SK-N-MC (cell line): ENCODE measurements at regions not wholly inside any gene's neighbourhood (a gene's known extent, or its start where the extent isn't known, plus 50 kb on each side); places are given as distances from the start of the nearest gene placed in this dataset.

ENCODE experiments used
- DNase-seq: peaks from one replicate; pipeline ENCODE4 v3.0.0-alpha.2; 2011; ENCODE audit warnings: low read depth, low spot score
- H3K27ac ChIP-seq: fragments of 200-600 bp; sonication (generic); 2 replicates; pipeline ENCODE4 v1.5.1; 2016; ENCODE audit warnings: mixed run types
- H3K36me3 ChIP-seq: fragments of 200-600 bp; sonication (generic); 2 replicates; pipeline ENCODE4 v1.6.1; 2017; ENCODE audit warnings: antibody characterized with exemption, low read length, mixed read lengths; ENCODE audit not compliant: insufficient read depth
- H3K4me3 ChIP-seq: fragments of 200-600 bp; sonication (generic); 2 replicates; pipeline ENCODE4 v1.5.1; 2016
- H3K9ac ChIP-seq: fragments of 200-600 bp; sonication (generic); 2 replicates; pipeline ENCODE4 v1.8.0; 2017; ENCODE audit warnings: mixed run types, mixed read lengths; ENCODE audit not compliant: insufficient read length
- H3K9me3 ChIP-seq: fragments of 200-600 bp; sonication (generic); 2 replicates; pipeline ENCODE4 v1.6.1; 2017; ENCODE audit warnings: low read depth, mild to moderate bottlenecking, antibody characterized with exemption, low read length, moderate library complexity, mixed read lengths
- EZH2 ChIP-seq: fragments of 200-600 bp; sonication (generic); IDR thresholded peaks from one replicate; pipeline ENCODE4 v1.6.1; 2017; ENCODE audit warnings: antibody characterized with exemption
- FOXP2 ChIP-seq: optimal IDR thresholded peaks from 2 replicates; pipeline ENCODE3; 2011; ENCODE audit warnings: mild to moderate bottlenecking, moderate library complexity; ENCODE audit not compliant: insufficient read depth; ENCODE audit errors: extremely low read length, control extremely low read depth
- POLR2AphosphoS5 ChIP-seq: IDR thresholded peaks from 2 replicates; pipeline ENCODE4 v1.6.1; 2012; ENCODE audit warnings: mild to moderate bottlenecking, low read depth, low read length, borderline replicate concordance

DNA sequence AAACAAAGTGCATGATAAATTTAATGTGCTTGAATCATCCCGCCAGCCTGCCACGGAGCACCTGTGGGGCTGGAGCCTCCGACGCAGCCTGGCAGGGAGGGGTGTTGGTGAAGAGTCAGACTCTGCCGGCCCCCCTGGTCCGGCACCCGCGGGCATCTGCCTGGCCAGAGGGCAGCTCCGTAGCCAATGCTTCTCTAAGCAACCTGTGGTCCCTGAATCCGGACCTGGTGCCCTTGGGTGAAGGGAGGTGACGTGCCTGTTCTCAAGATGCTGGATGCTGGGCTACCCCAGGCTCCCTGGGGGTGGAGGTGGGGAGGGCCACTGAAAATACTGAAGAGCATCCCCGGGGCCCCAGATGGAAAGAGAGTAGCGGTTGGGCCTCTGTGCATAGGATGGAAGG is 158.6 kb upstream of the C14orf180 start:
- H3K27ac ChIP-seq: no peak overlapping the region
- TF ChIP-seq FOXP2 (no peak), EZH2 (no peak), POLR2AphosphoS5 (no peak)
- no peaks in the 10 kb centered on the region for H3K36me3 ChIP-seq
- H3K9me3 ChIP-seq: no peaks in the 10 kb centered on the region
- no peak overlapping the region for H3K9ac ChIP-seq
- no peak for DNase-seq
- H3K4me3 ChIP-seq: no peak overlapping the region

GRCh38 chr14:104421401-104421821 is 158.2 kb upstream of the C14orf180 start:
- Histone ChIP-seq H3K36me3 (no peaks in the 10 kb centered on the region), H3K9ac (no peak overlapping the region), H3K4me3 (no peak overlapping the region), H3K9me3 (no peaks in the 10 kb centered on the region), H3K27ac (no peak overlapping the region)
- no peak for TF ChIP-seq EZH2
- TF ChIP-seq FOXP2: no peak
- no peak for TF ChIP-seq POLR2AphosphoS5
- DNase-seq: no peak

DNA sequence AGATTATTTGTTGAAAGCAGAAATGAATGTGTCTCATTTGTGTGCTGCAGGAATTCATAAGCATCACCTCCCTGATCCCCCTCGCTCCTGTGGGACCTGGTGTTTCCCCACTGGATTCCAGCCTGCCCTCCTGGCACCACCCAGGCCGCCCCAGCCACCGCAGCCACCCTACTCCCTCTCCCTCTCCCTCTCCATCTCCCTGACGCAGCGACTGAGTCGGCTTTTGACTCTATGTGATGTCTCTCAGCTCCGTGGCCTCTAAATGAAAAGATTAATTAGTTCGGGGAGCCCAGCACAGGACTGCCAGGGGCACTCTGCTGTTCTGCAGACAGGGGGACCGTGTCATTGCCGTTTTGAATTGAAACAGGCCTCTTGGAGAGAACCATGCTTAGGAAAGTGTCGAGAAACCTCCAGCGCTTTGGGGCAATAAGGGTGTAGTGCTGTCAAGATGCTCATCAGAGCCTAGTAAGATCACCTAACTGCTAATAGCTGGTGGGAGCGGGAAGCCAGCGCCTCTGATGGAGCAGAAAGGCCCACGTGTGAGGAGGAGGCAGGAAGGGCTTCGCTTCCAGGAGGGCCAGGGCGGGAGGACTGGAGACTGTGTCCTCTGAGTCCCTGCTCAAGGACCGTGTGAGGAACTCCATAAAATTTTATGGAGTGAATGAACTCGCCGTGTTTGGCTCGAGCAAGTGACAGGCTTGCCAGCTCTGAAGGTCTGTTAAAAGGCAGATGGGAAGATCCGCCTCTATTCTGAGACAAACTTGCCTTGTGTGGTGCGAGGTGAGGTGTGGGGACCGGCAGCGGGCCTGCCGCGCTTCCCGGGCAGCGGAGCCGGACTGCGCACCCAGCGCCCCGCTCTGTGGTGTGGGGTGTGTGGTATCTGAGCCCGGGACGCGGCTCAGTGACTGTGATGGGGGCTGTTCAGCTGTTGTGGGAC is 157.4 kb upstream of the C14orf180 start:
- no peak for DNase-seq
- no peaks in the 10 kb centered on the region for H3K9me3 ChIP-seq
- no peaks in the 10 kb centered on the region for H3K36me3 ChIP-seq
- H3K27ac ChIP-seq: no peak overlapping the region
- no peak overlapping the region for H3K9ac ChIP-seq
- no peak overlapping the region for H3K4me3 ChIP-seq
- TF ChIP-seq POLR2AphosphoS5 (no peak), FOXP2 (no peak), EZH2 (no peak)

GRCh38 chr14:104422837-104423681 is 156.5 kb upstream of the C14orf180 start:
- DNase-seq: no peak
- Histone ChIP-seq H3K4me3 (no peak overlapping the region), H3K9me3 (no peaks in the 10 kb centered on the region), H3K27ac (no peak overlapping the region), H3K9ac (no peak overlapping the region), H3K36me3 (no peaks in the 10 kb centered on the region)
- no peak for TF ChIP-seq FOXP2
- TF ChIP-seq POLR2AphosphoS5: no peak
- no peak for TF ChIP-seq EZH2

DNA sequence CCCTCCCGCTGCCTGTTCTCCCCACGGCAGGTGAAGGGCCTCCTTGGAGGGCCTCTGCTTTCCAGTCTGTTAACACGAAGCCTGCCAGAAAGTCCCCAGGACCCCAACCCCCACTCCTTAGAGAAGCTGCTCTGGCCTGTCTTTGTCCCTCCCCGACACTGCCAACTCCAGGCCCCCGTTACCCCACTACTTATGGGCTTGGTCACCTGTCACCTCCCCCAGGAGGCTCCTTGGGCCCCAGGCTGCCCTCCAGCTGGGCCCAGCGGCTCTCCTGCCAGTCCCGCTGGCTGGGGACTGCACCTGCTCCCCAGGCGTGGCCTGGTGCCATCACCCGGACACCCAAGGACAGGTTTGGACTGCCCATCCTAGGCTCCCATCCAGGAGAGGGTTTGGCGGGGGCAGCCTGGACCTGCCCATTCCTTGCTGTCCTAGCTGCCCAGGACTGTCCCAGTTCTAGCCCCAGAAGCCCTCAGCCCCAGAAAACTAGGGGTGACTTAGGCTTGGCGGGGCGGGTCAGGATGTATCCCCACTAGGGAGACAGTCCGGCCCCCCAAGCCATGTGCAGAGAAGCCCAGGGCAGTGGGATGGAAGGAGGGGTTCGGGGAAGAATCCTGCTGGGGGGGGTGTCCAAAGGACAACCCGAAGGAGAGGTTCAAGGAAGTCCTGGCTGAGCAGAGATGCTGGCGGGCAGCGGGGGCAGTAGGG is 155.7 kb upstream of the C14orf180 start:
- DNase-seq: no peak
- TF ChIP-seq EZH2: no peak
- no peak for TF ChIP-seq FOXP2
- no peak for TF ChIP-seq POLR2AphosphoS5

GRCh38 chr14:104424406-104425072 is 155.0 kb upstream of the C14orf180 start:
- no peaks in the 10 kb centered on the region for H3K9me3 ChIP-seq
- H3K36me3 ChIP-seq: no peaks in the 10 kb centered on the region
- H3K27ac ChIP-seq: no peak overlapping the region
- H3K4me3 ChIP-seq: no peak overlapping the region
- no peak overlapping the region for H3K9ac ChIP-seq
- no peak for DNase-seq
- no peak for TF ChIP-seq EZH2
- no peak for TF ChIP-seq POLR2AphosphoS5

More for the DNA sequence above, 155.7 kb upstream of the C14orf180 start:
- Histone ChIP-seq H3K4me3 (no peak overlapping the region), H3K27ac (no peak overlapping the region), H3K9ac (no peak overlapping the region), H3K36me3 (no peaks in the 10 kb centered on the region), H3K9me3 (no peaks in the 10 kb centered on the region)

- no peak for DNase-seq
- Histone ChIP-seq H3K36me3 (no peaks in the 10 kb centered on the region), H3K27ac (no peak overlapping the region), H3K9ac (no peak overlapping the region), H3K4me3 (no peak overlapping the region), H3K9me3 (no peaks in the 10 kb centered on the region)
- TF ChIP-seq POLR2AphosphoS5: no peak
- no peak for TF ChIP-seq FOXP2
- no peak for TF ChIP-seq EZH2
Observed at GRCh38 chr14:104425171-104425681, 154.3 kb upstream of the C14orf180 start.
